Activated B cell treated with CpG ODN at 0.5 μM for 24 hours (primary cell): ENCODE measurements at regions not wholly inside any gene's neighbourhood (a gene's known extent, or its start where the extent isn't known, plus 50 kb on each side); places are given as distances from the start of the nearest gene placed in this dataset.
"Not testable (repeated sequence)": the region's sequence is repeated elsewhere in the genome, so short reads cannot be mapped to it uniquely, and the experiment has no call there.

Experiments used
- ATAC-seq: fragments of 200-7000 bp; cut with Tn5 transposase; one replicate; pipeline ENCODE4 v1.10.0; 2021; ENCODE audit warnings: low read depth, mild to moderate bottlenecking, moderate library complexity
- CTCF ChIA-PET: fragments of 350-600 bp; sonication (Branson Sonifier 250); formaldehyde crosslinking; loops from one replicate; lab custom pipeline; 2021; ENCODE audit warnings: antibody characterized with exemption; lab: Charles Lee
- POLR2A ChIA-PET: fragments of 350-600 bp; sonication (Branson Sonifier 250); formaldehyde crosslinking; loops from one replicate; lab custom pipeline; 2021; ENCODE audit warnings: antibody characterized with exemption; lab: Charles Lee
- DNase-seq: peaks from one replicate; pipeline ENCODE4 v3.0.0; 2022
- H3K27ac Mint-ChIP-seq: one replicate; pipeline ENCODE4 v1.8.0; 2020; ENCODE audit warnings: mixed read lengths
- H3K27me3 Mint-ChIP-seq: one replicate; pipeline ENCODE4 v1.8.0; 2021; ENCODE audit warnings: mixed read lengths
- H3K36me3 Mint-ChIP-seq: one replicate; pipeline ENCODE4 v1.8.0; 2021; ENCODE audit warnings: low read depth, mixed read lengths
- H3K4me1 Mint-ChIP-seq: one replicate; pipeline ENCODE4 v1.8.0; 2021; ENCODE audit warnings: mixed read lengths
- H3K4me3 Mint-ChIP-seq: one replicate; pipeline ENCODE4 v1.8.0; 2020; ENCODE audit warnings: mild to moderate bottlenecking, mixed read lengths
- H3K9me3 Mint-ChIP-seq: one replicate; pipeline ENCODE4 v1.8.0; 2020; ENCODE audit warnings: mixed read lengths
- intact Hi-C: fragments of 100-400 bp; cut with micrococcal nuclease; formaldehyde crosslinking; loops from one replicate; pipeline ENCODE4 v1.15.1; 2024
- TF ChIP-seq, protein P1 (sequence below): fragments of 200-600 bp; IDR thresholded peaks from one replicate; pipeline ENCODE4 v1.8.0; 2022; ENCODE audit warnings: antibody characterized with exemption, mild to moderate bottlenecking

DNA sequence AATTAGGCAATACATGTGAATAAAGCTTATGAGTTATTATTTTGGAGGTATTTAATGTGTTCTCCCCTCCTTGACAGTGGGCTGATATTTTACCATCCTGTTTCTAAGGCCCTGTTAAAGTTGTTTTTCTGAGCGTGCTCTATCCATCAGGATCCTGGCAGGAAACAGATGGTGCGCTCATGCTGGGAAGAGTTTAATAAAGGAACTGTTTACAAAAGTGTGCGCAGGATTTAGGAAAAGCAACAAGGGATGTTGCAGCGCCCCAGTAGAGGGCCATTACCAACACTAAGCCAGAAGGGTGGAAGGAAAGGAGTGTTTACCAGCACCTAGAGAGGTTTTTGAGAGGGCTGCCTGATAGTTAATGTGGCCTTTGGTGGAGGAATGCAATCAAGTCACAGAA, 374.5 kb downstream of the KCNRG start:
- intact Hi-C loops, result loop anchor here (5.0 kb wide), 2 partner anchors 412 to 523 kb away; no protein-coding TSS in a partner anchor
- Mint-ChIP-seq H3K4me1 (peaks cover 4% of the 10 kb centered on the region), H3K27me3 (no peaks in the 10 kb centered on the region), H3K36me3 (no peaks in the 10 kb centered on the region), H3K9me3 (no peaks in the 10 kb centered on the region), H3K4me3 (no peak overlapping the region), H3K27ac (no peak overlapping the region)
- DNase-seq, result no peak
- POLR2A ChIA-PET, result no interaction called here
- TF ChIP-seq, protein P1, sequence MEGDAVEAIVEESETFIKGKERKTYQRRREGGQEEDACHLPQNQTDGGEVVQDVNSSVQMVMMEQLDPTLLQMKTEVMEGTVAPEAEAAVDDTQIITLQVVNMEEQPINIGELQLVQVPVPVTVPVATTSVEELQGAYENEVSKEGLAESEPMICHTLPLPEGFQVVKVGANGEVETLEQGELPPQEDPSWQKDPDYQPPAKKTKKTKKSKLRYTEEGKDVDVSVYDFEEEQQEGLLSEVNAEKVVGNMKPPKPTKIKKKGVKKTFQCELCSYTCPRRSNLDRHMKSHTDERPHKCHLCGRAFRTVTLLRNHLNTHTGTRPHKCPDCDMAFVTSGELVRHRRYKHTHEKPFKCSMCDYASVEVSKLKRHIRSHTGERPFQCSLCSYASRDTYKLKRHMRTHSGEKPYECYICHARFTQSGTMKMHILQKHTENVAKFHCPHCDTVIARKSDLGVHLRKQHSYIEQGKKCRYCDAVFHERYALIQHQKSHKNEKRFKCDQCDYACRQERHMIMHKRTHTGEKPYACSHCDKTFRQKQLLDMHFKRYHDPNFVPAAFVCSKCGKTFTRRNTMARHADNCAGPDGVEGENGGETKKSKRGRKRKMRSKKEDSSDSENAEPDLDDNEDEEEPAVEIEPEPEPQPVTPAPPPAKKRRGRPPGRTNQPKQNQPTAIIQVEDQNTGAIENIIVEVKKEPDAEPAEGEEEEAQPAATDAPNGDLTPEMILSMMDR, result no peak
- CTCF ChIA-PET, result interaction anchor here (0.6 kb wide), 1 partner anchor 56 kb away, joined by 4 read pairs; no protein-coding TSS in a partner anchor
- no peak for ATAC-seq

DNA sequence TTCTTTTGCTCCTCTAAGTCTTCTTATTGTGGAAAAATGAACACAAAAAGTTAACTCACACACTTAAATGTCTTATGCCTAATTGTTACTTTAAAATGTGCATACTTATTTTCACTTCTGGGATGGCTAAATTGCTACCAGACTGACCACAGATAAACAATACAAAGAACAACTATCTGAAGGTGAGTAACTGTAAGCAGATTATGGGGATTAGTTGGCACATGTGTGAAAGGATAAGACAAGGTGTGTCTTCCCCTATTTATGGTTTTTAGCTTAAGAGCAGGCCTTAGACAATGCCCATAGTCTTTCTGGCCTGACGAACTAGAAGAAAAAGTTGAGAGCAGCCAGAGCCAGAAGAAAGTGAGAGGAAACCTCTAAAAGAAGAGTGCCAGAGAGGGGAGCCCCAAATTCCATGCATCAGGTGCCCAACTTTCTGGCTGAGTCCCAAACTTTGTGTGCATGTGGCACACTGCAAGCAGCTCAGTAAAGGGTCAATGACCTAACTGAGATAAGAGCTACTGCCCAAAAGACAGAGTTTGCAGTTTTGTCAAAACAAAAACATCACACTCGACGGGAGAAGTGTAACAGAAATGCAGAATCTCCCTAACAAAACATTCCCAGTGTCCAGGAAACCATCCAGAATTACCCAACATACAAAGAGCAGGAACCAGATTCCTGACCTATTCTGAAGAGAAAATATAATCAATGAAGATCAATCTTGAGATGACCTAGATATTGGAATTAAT, 375.4 kb downstream of the KCNRG start:
- H3K27ac Mint-ChIP-seq, result no peak overlapping the region
- DNase-seq, result no peak
- H3K4me3 Mint-ChIP-seq, result no peak overlapping the region
- TF ChIP-seq, protein P1, result no peak
- POLR2A ChIA-PET, result no interaction called here
- intact Hi-C loops, result no loop called here
- no peak for ATAC-seq
- peaks cover 4% of the 10 kb centered on the region for H3K4me1 Mint-ChIP-seq
- H3K36me3 Mint-ChIP-seq, result no peaks in the 10 kb centered on the region
- CTCF ChIA-PET, result no interaction called here
- no peaks in the 10 kb centered on the region for H3K9me3 Mint-ChIP-seq
- H3K27me3 Mint-ChIP-seq, result no peaks in the 10 kb centered on the region

DNA sequence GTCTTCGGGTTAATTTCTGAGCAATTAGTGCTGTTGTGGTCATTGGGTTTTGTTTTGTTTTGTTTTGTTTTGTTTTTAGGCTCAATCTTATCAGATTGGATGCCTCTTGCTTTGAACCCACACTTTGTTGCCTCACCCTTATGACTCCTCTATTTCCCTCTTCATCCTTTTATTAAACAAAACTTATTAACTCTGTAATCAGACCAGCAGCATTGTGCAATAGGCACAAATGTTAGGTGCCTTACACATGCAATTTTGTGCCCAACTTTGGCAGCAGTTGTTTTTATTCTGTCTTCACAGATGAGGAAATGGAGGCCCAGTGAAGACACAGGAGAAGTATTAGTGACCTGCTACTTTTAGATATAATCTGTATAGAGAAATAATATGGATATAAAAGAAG, 377.7 kb downstream of the KCNRG start:
- Mint-ChIP-seq H3K9me3 (no peaks in the 10 kb centered on the region), H3K27ac (no peak overlapping the region), H3K36me3 (no peaks in the 10 kb centered on the region), H3K4me1 (no peaks in the 10 kb centered on the region), H3K27me3 (no peaks in the 10 kb centered on the region), H3K4me3 (no peak overlapping the region)
- ATAC-seq (no peak), DNase-seq (no peak)
- TF ChIP-seq, protein P1, result no peak
- intact Hi-C loops, result no loop called here
- CTCF ChIA-PET, result no interaction called here
- POLR2A ChIA-PET, result no interaction called here

DNA sequence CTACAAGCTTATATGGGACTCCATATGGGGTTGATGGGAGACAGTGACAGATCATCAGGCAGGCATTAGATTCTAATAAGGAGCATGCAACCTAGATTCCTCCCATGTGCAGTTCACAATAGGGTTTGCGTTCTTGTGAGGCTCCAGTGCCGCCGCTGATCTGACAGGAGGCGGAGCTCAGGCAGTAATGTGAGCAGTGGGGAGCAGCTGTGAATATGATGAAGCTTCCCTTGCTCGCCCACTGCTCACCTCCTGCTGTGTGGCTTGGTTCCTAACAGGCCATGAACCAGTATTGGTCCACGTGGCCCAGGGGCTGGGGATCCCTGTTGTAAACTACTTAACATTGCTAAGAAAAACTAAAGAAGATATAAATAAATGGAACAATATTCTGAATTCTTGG, 378.4 kb downstream of the KCNRG start:
- ATAC-seq (no peak), DNase-seq (no peak)
- no peak overlapping the region for H3K4me3 Mint-ChIP-seq
- H3K27ac Mint-ChIP-seq, result no peak overlapping the region
- H3K36me3 Mint-ChIP-seq, result no peaks in the 10 kb centered on the region
- no peaks in the 10 kb centered on the region for H3K27me3 Mint-ChIP-seq
- no peaks in the 10 kb centered on the region for H3K4me1 Mint-ChIP-seq
- no peaks in the 10 kb centered on the region for H3K9me3 Mint-ChIP-seq
- intact Hi-C loops, result no loop called here
- TF ChIP-seq, protein P1, result no peak
- ChIA-PET CTCF (no interaction called here), POLR2A (no interaction called here)

DNA sequence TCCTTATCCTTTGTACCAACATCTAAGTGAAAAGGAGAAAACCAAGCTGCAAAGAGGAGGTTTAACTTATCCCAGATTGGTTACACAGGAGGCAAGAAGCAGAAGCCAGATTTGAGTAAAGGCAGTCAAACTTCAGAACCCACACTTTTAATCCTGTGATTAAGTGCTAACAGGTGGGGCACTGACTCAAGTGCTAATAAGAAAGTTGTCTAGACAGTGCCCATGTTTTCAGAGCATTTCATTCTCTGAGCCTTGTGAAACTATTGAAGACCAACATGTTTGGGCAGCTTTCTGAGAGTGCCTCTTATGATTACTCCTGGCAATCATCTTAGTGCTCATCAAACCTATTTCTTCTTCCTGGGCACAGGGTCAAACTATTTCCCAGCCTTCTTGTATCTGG, 380.8 kb downstream of the KCNRG start:
- intact Hi-C loops, result loop anchor here (5.0 kb wide), 1 partner anchor 36 kb away; no protein-coding TSS in a partner anchor
- POLR2A ChIA-PET, result no interaction called here

DNA sequence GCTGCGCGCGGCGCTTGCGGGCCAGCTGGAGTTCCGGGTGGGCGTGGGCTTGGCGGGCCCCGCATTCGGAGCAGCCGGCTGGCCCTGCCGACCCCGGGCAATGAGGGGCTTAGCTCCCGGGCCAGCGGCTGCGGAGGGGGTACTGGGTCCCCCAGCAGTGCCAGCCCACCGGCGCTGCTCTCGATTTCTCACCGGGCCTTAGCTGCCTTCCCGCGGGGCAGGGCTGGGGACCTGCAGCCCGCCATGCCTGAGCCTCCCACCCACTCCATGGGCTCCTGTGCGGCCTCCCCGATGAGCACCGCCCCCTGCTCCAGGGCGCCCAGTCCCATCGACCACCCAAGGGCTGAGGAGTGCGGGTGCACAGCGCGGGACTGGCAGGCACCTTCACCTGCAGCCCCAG, 381.4 kb downstream of the KCNRG start:
- H3K9me3 Mint-ChIP-seq, H3K36me3 Mint-ChIP-seq, H3K27ac Mint-ChIP-seq, H3K27me3 Mint-ChIP-seq, ATAC-seq, POLR2A ChIA-PET, H3K4me3 Mint-ChIP-seq, CTCF ChIA-PET, H3K4me1 Mint-ChIP-seq, DNase-seq: not testable (repeated sequence)
- intact Hi-C loops, result loop anchor here (5.0 kb wide), 1 partner anchor 36 kb away; no protein-coding TSS in a partner anchor

More for the DNA sequence above, 380.8 kb downstream of the KCNRG start:
- no peak overlapping the region for H3K4me3 Mint-ChIP-seq
- ATAC-seq, result no peak
- no peaks in the 10 kb centered on the region for H3K27me3 Mint-ChIP-seq
- no peak for DNase-seq
- TF ChIP-seq, protein P1, result no peak
- CTCF ChIA-PET, result no interaction called here
- H3K36me3 Mint-ChIP-seq, result no peaks in the 10 kb centered on the region
- H3K27ac Mint-ChIP-seq, result no peak overlapping the region
- H3K9me3 Mint-ChIP-seq, result no peaks in the 10 kb centered on the region
- no peaks in the 10 kb centered on the region for H3K4me1 Mint-ChIP-seq
